ENCODE measurements at regions not wholly inside any gene's neighbourhood (a gene's known extent, or its start where the extent isn't known, plus 50 kb on each side); places are given as distances from the start of the nearest gene placed in this dataset.

DNA sequence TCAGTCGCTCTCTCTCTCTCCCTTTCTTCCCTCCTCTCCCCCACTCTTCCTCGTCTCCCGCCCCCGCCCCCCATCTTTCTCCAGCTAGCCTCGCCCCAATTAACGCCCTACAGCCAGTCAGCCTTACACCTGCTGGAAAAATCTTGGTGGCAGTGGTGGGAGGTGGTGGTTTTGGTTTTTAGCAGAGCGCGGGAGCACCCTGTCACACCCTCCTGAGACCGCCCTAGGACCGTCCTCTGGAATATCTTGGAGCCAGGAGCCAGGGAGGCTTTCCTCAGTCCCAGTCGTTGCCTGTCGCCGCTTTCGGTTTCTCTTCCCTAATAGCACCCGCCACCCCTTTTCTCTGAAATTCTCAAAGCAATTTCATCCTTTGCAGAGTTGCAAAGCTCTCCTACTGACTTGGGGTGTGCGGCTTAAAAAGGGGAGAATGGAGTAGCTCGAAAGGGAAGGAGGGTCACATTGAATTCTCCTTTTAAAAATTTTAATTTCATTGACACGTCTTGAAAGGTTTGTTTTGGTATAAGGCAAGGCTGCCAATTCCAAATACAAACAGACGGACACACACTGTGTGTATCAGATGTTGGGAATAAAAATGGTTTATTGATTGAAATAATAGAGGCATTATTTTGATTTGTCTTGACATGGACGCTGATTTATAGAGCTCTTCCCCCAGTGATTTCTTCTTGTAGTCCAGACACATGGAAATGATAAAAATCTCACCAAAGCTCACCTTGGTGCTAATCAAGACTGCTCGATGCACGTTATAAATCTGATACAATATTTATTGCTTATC lies 301.3 kb downstream of the PARP8 start:
- CTCF ChIA-PET: no interaction called here
- Mint-ChIP-seq H3K27ac (ENCODE audit: unreplicated experiment) (peak overlapping the region; percentile 7), H3K27me3 (ENCODE audit: unreplicated experiment) (no peaks in the 10 kb centered on the region), H3K36me3 (ENCODE audit: insufficient read depth, unreplicated experiment) (peaks cover 16% of the 10 kb centered on the region), H3K4me1 (ENCODE audit: low read depth, unreplicated experiment) (peaks cover 14% of the 10 kb centered on the region), H3K9me3 (ENCODE audit: low read depth, unreplicated experiment) (no peaks in the 10 kb centered on the region), H3K4me3 (ENCODE audit: low read depth, unreplicated experiment) (peak overlapping the region; percentile 88)
- no TSS peak for BruUV-seq (replicated peaks)
- DNase-seq: peak; percentile 34
- TF ChIP-seq, protein P1, sequence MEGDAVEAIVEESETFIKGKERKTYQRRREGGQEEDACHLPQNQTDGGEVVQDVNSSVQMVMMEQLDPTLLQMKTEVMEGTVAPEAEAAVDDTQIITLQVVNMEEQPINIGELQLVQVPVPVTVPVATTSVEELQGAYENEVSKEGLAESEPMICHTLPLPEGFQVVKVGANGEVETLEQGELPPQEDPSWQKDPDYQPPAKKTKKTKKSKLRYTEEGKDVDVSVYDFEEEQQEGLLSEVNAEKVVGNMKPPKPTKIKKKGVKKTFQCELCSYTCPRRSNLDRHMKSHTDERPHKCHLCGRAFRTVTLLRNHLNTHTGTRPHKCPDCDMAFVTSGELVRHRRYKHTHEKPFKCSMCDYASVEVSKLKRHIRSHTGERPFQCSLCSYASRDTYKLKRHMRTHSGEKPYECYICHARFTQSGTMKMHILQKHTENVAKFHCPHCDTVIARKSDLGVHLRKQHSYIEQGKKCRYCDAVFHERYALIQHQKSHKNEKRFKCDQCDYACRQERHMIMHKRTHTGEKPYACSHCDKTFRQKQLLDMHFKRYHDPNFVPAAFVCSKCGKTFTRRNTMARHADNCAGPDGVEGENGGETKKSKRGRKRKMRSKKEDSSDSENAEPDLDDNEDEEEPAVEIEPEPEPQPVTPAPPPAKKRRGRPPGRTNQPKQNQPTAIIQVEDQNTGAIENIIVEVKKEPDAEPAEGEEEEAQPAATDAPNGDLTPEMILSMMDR (IDR thresholded peaks at IDR 0.05; ENCODE audit: unreplicated experiment): no peak
- intact Hi-C loops (cut with micrococcal nuclease; ENCODE audit: unreplicated experiment): loop anchor here (10.0 kb wide), 1 partner anchor 417 kb away; the partner anchor contains the start of gene ISL1

GRCh38 chr5:50968356-50969149 lies 302.1 kb downstream of the PARP8 start:
- TF ChIP-seq, protein P1 (IDR thresholded peaks at IDR 0.05; ENCODE audit: unreplicated experiment): no peak
- no peaks in the 10 kb centered on the region for H3K9me3 Mint-ChIP-seq (ENCODE audit: low read depth, unreplicated experiment)
- H3K4me3 Mint-ChIP-seq (ENCODE audit: low read depth, unreplicated experiment): peak overlapping the region; percentile 88
- peaks cover 8% of the 10 kb centered on the region for H3K36me3 Mint-ChIP-seq (ENCODE audit: insufficient read depth, unreplicated experiment)
- H3K27me3 Mint-ChIP-seq (ENCODE audit: unreplicated experiment): no peaks in the 10 kb centered on the region
- DNase-seq: no peak
- intact Hi-C loops (cut with micrococcal nuclease; ENCODE audit: unreplicated experiment): loop anchor here (10.0 kb wide), 1 partner anchor 416 kb away; the partner anchor contains the start of gene ISL1
- CTCF ChIA-PET: no interaction called here
- peaks cover 14% of the 10 kb centered on the region for H3K4me1 Mint-ChIP-seq (ENCODE audit: low read depth, unreplicated experiment)
- peak overlapping the region; percentile 7 for H3K27ac Mint-ChIP-seq (ENCODE audit: unreplicated experiment)
- no TSS peak for BruUV-seq (replicated peaks)

DNA sequence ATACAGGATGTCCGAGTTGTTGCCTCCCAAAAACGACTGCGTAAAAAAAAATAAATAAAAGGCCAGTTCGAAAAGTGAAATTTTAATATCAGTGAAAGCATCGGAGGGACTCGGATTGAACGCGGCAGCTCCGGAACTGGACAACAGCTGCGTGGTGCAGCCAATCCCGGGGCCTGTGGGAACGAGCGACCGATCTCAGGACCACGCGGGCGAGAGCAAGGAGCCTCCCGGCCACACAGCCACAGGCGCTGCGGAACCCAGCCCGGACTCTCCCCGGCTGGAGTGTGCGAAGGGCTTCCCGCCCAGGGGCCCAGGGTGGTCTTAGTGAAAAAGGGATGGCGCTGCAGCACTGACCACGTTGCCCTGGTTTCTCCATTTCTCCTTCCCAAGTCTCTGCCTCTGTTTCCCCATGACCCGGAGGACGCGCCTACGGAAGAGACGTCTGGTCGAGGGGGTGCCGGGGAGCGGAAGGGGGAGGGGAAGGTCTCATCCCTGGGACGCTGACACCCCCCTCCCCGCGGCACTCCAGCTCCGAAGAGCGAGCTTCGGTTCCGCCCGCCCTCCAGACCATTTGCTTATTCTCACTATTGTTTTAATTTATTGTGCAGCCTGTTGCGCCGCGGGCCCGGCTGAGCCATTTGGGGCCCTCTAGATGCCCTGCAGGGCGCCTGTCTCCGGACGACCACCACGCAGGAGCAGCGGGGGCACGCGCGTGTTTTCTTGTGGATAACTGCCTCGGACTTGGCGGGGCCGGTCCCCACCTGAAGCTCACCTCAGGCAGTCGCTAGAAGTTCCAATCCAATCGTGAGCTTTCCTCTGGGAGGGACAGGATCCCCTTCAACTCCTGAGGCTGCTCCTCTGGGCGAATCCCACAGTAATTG lies 303.0 kb downstream of the PARP8 start:
- BruUV-seq (replicated peaks): no TSS peak
- no peak overlapping the region for H3K27ac Mint-ChIP-seq (ENCODE audit: unreplicated experiment)
- peak overlapping the region; percentile 88 for H3K4me3 Mint-ChIP-seq (ENCODE audit: low read depth, unreplicated experiment)
- intact Hi-C loops (cut with micrococcal nuclease; ENCODE audit: unreplicated experiment): loop anchor here (10.0 kb wide), 1 partner anchor 415 kb away; the partner anchor contains the start of gene ISL1
- TF ChIP-seq, protein P1 (IDR thresholded peaks at IDR 0.05; ENCODE audit: unreplicated experiment): no peak
- H3K27me3 Mint-ChIP-seq (ENCODE audit: unreplicated experiment): no peaks in the 10 kb centered on the region
- H3K9me3 Mint-ChIP-seq (ENCODE audit: low read depth, unreplicated experiment): no peaks in the 10 kb centered on the region
- DNase-seq: no peak
- H3K4me1 Mint-ChIP-seq (ENCODE audit: low read depth, unreplicated experiment): peaks cover 14% of the 10 kb centered on the region
- H3K36me3 Mint-ChIP-seq (ENCODE audit: insufficient read depth, unreplicated experiment): peaks cover 6% of the 10 kb centered on the region
- CTCF ChIA-PET: no interaction called here

GRCh38 chr5:50975840-50976239 lies 309.4 kb downstream of the PARP8 start:
- CTCF ChIA-PET: interaction anchor here (0.7 kb wide), 1 partner anchor 12 kb away, joined by 3 read pairs; no protein-coding TSS in a partner anchor
- intact Hi-C loops (cut with micrococcal nuclease; ENCODE audit: unreplicated experiment): no loop called here
- no peak overlapping the region for H3K27ac Mint-ChIP-seq (ENCODE audit: unreplicated experiment)
- H3K36me3 Mint-ChIP-seq (ENCODE audit: insufficient read depth, unreplicated experiment): no peaks in the 10 kb centered on the region
- no peak overlapping the region for H3K4me3 Mint-ChIP-seq (ENCODE audit: low read depth, unreplicated experiment)
- no TSS peak for BruUV-seq (replicated peaks)
- DNase-seq: no peak
- H3K9me3 Mint-ChIP-seq (ENCODE audit: low read depth, unreplicated experiment): no peaks in the 10 kb centered on the region
- TF ChIP-seq, protein P1 (IDR thresholded peaks at IDR 0.05; ENCODE audit: unreplicated experiment): no peak
- H3K4me1 Mint-ChIP-seq (ENCODE audit: low read depth, unreplicated experiment): no peaks in the 10 kb centered on the region
- H3K27me3 Mint-ChIP-seq (ENCODE audit: unreplicated experiment): no peaks in the 10 kb centered on the region

Data from Calu3 (cell line).